ENCODE measurements at regions not wholly inside any gene's neighbourhood (a gene's known extent, or its start where the extent isn't known, plus 50 kb on each side); places are given as distances from the start of the nearest gene placed in this dataset.

- CTCF ChIA-PET (ENCODE audit: partially characterized antibody) = no interaction called here
- H3K79me1 ChIP-seq (ENCODE audit: low read depth, low read length) = no peaks in the 10 kb centered on the region
- FAIRE-seq (no peak), DNase-seq (ENCODE audit: low read depth in 1 of 2, low spot score in 2 of 2) (no peak)
- no peak overlapping the region for H4K5ac ChIP-seq (ENCODE audit: insufficient read length, low read depth, low read length)
- no peak overlapping the region for H4K91ac ChIP-seq (replicated peaks; ENCODE audit: insufficient read length, low read length)
- no peaks in the 10 kb centered on the region for H3K4me1 ChIP-seq (replicated peaks in 1 of 4; ENCODE audit: control insufficient read depth in 3 of 4, insufficient read depth in 4 of 4, low read length in 3 of 4)
- H3K27me3 ChIP-seq (replicated peaks in 1 of 4; ENCODE audit: control insufficient read depth in 3 of 4, extremely low read depth in 1 of 4, insufficient read depth in 3 of 4, low read length in 3 of 4) = no peaks in the 10 kb centered on the region
- H3K56ac ChIP-seq (replicated peaks; ENCODE audit: insufficient read length, low read depth, low read length) = no peak overlapping the region
- TF ChIP-seq TBP (IDR thresholded peaks at IDR 0.05; ENCODE audit: low read depth, low read length) (no peak), CHD2 (IDR thresholded peaks at IDR 0.05; ENCODE audit: low read length) (no peak), CEBPB (IDR thresholded peaks at IDR 0.05; ENCODE audit: low read depth, low read length) (no peak), FOSL1 (IDR thresholded peaks at IDR 0.05; ENCODE audit: insufficient read depth, low read depth, low read length) (no peak), CBX5 (IDR thresholded peaks at IDR 0.05; ENCODE audit: low read depth, low read length) (no peak), SRF (IDR thresholded peaks at IDR 0.05; ENCODE audit: low read depth, low read length) (no peak), SIX5 (IDR thresholded peaks at IDR 0.05; ENCODE audit: low read depth, low read length) (no peak), GABPA (IDR thresholded peaks at IDR 0.05; ENCODE audit: borderline replicate concordance, insufficient read depth, low read length) (no peak), POLR2AphosphoS5 (IDR thresholded peaks at IDR 0.05; ENCODE audit: low read depth, low read length) (no peak), YY1 (IDR thresholded peaks at IDR 0.05; ENCODE audit: low read depth, low read length) (no peak), HDAC6 (IDR thresholded peaks at IDR 0.05; ENCODE audit: low read depth, low read length) (no peak), USF2 (IDR thresholded peaks at IDR 0.05; ENCODE audit: low read length) (no peak)
- H3K23ac ChIP-seq (ENCODE audit: insufficient read length) = no peak overlapping the region
- no peak overlapping the region for H2BK12ac ChIP-seq (ENCODE audit: low read depth, low read length)
- POLR2A ChIA-PET (ENCODE audit: partially characterized antibody) = no interaction called here
- H3K9me3 ChIP-seq (ENCODE audit: insufficient read depth in 2 of 2, low read depth in 1 of 2, low read length in 1 of 2) = peaks cover 0 to 2% of the 10 kb centered on the region in 2 experiments; a peak in 1 of 4 replicates
- H3K9ac ChIP-seq (replicated peaks in 1 of 4; ENCODE audit: extremely low read depth in 1 of 4, low read depth in 3 of 4, low read length in 3 of 4) = no peak overlapping the region
- no peak overlapping the region for H4K8ac ChIP-seq (ENCODE audit: extremely low read depth, insufficient read depth, low read length)
- no peak overlapping the region for H2BK15ac ChIP-seq (ENCODE audit: low read length)
- no peaks in the 10 kb centered on the region for H4K20me1 ChIP-seq (replicated peaks in 1 of 2; ENCODE audit: control insufficient read depth in 1 of 2, insufficient read depth in 2 of 2, low read length in 2 of 2)
- no peak overlapping the region for H2BK120ac ChIP-seq (replicated peaks; ENCODE audit: low read depth, low read length)
- no peaks in the 10 kb centered on the region for H3K36me3 ChIP-seq (ENCODE audit: control insufficient read depth in 2 of 4, insufficient read depth in 4 of 4, low read length in 3 of 4)
- H3K14ac ChIP-seq (ENCODE audit: insufficient read length) = no peak overlapping the region
- H2AK5ac ChIP-seq (ENCODE audit: low read depth, low read length) = no peak overlapping the region
- H3K4me2 ChIP-seq (ENCODE audit: insufficient read depth in 1 of 2, low read depth in 2 of 2, low read length in 2 of 2) = no peak overlapping the region
- H2AFZ ChIP-seq (ENCODE audit: low read length) = no peak overlapping the region
- no peak overlapping the region for H2BK5ac ChIP-seq (ENCODE audit: low read depth, low read length)
- H3K23me2 ChIP-seq (ENCODE audit: low read depth, low read length) = no peaks in the 10 kb centered on the region
- H3K27ac ChIP-seq (ENCODE audit: low read depth, low read length) = no peak overlapping the region
- no peaks in the 10 kb centered on the region for H3K79me2 ChIP-seq (ENCODE audit: control insufficient read depth in 1 of 2, insufficient read depth in 2 of 2, low read length in 2 of 2)
- H3K4ac ChIP-seq (replicated peaks; ENCODE audit: insufficient read length, low read depth, low read length) = no peak overlapping the region
- no peak overlapping the region for H3K18ac ChIP-seq (ENCODE audit: extremely low read depth, low read length)
- H2BK20ac ChIP-seq (ENCODE audit: low read length) = no peak overlapping the region
- no peak overlapping the region for H3K4me3 ChIP-seq (ENCODE audit: extremely low read depth in 1 of 4, insufficient read depth in 2 of 4, low read depth in 3 of 4, low read length in 4 of 4)
Measured at GRCh38 chr3:95254061-95254460, 1191.2 kb downstream of the NSUN3 start.

All from H1 (cell line).